ENCODE measurements at regions not wholly inside any gene's neighbourhood (a gene's known extent, or its start where the extent isn't known, plus 50 kb on each side); places are given as distances from the start of the nearest gene placed in this dataset.

- intact Hi-C loops (cut with micrococcal nuclease): loop anchor here (2.0 to 5.0 kb wide), 2 partner anchors 155 to 656 kb away; no protein-coding TSS in a partner anchor
- CTCF ChIA-PET: interaction anchor here (0.6 to 1.1 kb wide), 3 partner anchors 27 to 82 kb away, joined by 3 read pairs; no protein-coding TSS in a partner anchor
- no peaks in the 10 kb centered on the region for H3K36me3 Mint-ChIP-seq (ENCODE audit: low read depth)
- H3K4me1 Mint-ChIP-seq (ENCODE audit: low read depth): peaks cover 62% of the 10 kb centered on the region
- H3K4me3 Mint-ChIP-seq: peak overlapping the region; percentile 3
- no peaks in the 10 kb centered on the region for H3K27me3 Mint-ChIP-seq (ENCODE audit: low read depth)
- peak overlapping the region; percentile 75 for H3K27ac Mint-ChIP-seq
- peak; percentile 68 for DNase-seq
- no peaks in the 10 kb centered on the region for H3K9me3 Mint-ChIP-seq
Observed at GRCh38 chr1:234927971-234928640, 200.5 kb downstream of the TOMM20 start.

- H3K36me3 Mint-ChIP-seq (ENCODE audit: low read depth): no peaks in the 10 kb centered on the region
- H3K4me3 Mint-ChIP-seq: peak overlapping the region; percentile 39
- H3K9me3 Mint-ChIP-seq: no peaks in the 10 kb centered on the region
- H3K27ac Mint-ChIP-seq: peak overlapping the region; percentile 75
- CTCF ChIA-PET: interaction anchor here (1.0 to 2.0 kb wide), 4 partner anchors 81 to 326 kb away, joined by 3 to 7 read pairs (median 4); no protein-coding TSS in a partner anchor
- H3K27me3 Mint-ChIP-seq (ENCODE audit: low read depth): no peaks in the 10 kb centered on the region
- no peak for DNase-seq
- intact Hi-C loops (cut with micrococcal nuclease): loop anchor here (2.0 to 5.0 kb wide), 2 partner anchors 155 to 655 kb away; no protein-coding TSS in a partner anchor
- peaks cover 55% of the 10 kb centered on the region for H3K4me1 Mint-ChIP-seq (ENCODE audit: low read depth)
Observed at GRCh38 chr1:234927312-234927970, 201.2 kb downstream of the TOMM20 start.

- intact Hi-C loops (cut with micrococcal nuclease): loop anchor here (1.0 to 5.0 kb wide), 11 partner anchors 10 to 654 kb away; no protein-coding TSS in a partner anchor
- Mint-ChIP-seq H3K4me3 (peak overlapping the region; percentile 39), H3K27ac (peak overlapping the region; percentile 75), H3K27me3 (ENCODE audit: low read depth) (no peaks in the 10 kb centered on the region), H3K36me3 (ENCODE audit: low read depth) (no peaks in the 10 kb centered on the region), H3K9me3 (no peaks in the 10 kb centered on the region), H3K4me1 (ENCODE audit: low read depth) (peaks cover 51% of the 10 kb centered on the region)
- CTCF ChIA-PET: interaction anchor here (0.6 to 2.0 kb wide), 9 partner anchors 80 to 427 kb away, joined by 3 to 9 read pairs (median 4); no protein-coding TSS in a partner anchor
- peak; percentile 71 for DNase-seq
Observed at GRCh38 chr1:234926559-234927311, 201.9 kb downstream of the TOMM20 start.

- Mint-ChIP-seq H3K27me3 (ENCODE audit: low read depth) (no peaks in the 10 kb centered on the region), H3K4me3 (peak overlapping the region; percentile 39), H3K9me3 (no peaks in the 10 kb centered on the region), H3K36me3 (ENCODE audit: low read depth) (no peaks in the 10 kb centered on the region), H3K27ac (peak overlapping the region; percentile 75), H3K4me1 (ENCODE audit: low read depth) (peaks cover 50% of the 10 kb centered on the region)
- intact Hi-C loops (cut with micrococcal nuclease): loop anchor here (1.0 to 5.0 kb wide), 11 partner anchors 10 to 654 kb away; no protein-coding TSS in a partner anchor
- no peak for DNase-seq
- CTCF ChIA-PET: interaction anchor here (0.6 to 2.0 kb wide), 10 partner anchors 36 to 427 kb away, joined by 3 to 9 read pairs (median 4); no protein-coding TSS in a partner anchor
Observed at GRCh38 chr1:234926264-234926558, 202.4 kb downstream of the TOMM20 start.

GRCh38 chr1:234925440-234926263 lies 203.0 kb downstream of the TOMM20 start:
- Mint-ChIP-seq H3K36me3 (ENCODE audit: low read depth) (no peaks in the 10 kb centered on the region), H3K9me3 (no peaks in the 10 kb centered on the region), H3K4me3 (peak overlapping the region; percentile 39), H3K4me1 (ENCODE audit: low read depth) (peaks cover 50% of the 10 kb centered on the region), H3K27me3 (ENCODE audit: low read depth) (no peaks in the 10 kb centered on the region), H3K27ac (peak overlapping the region; percentile 75)
- peak; percentile 40 for DNase-seq
- CTCF ChIA-PET: interaction anchor here (0.6 to 2.0 kb wide), 8 partner anchors 37 to 325 kb away, joined by 3 to 9 read pairs (median 5); no protein-coding TSS in a partner anchor
- intact Hi-C loops (cut with micrococcal nuclease): loop anchor here (1.0 to 5.0 kb wide), 11 partner anchors 11 to 653 kb away; no protein-coding TSS in a partner anchor

- no peaks in the 10 kb centered on the region for H3K27me3 Mint-ChIP-seq (ENCODE audit: low read depth)
- no peak overlapping the region for H3K27ac Mint-ChIP-seq
- peaks cover 46% of the 10 kb centered on the region for H3K4me1 Mint-ChIP-seq (ENCODE audit: low read depth)
- no peak overlapping the region for H3K4me3 Mint-ChIP-seq
- CTCF ChIA-PET: interaction anchor here (0.6 to 1.7 kb wide), 2 partner anchors 82 to 312 kb away, joined by 3 to 6 read pairs; no protein-coding TSS in a partner anchor
- H3K9me3 Mint-ChIP-seq: no peaks in the 10 kb centered on the region
- H3K36me3 Mint-ChIP-seq (ENCODE audit: low read depth): no peaks in the 10 kb centered on the region
- DNase-seq: no peak
- intact Hi-C loops (cut with micrococcal nuclease): loop anchor here (5.0 kb wide), 1 partner anchor 652 kb away; no protein-coding TSS in a partner anchor
Observed at GRCh38 chr1:234924450-234925355, 203.9 kb downstream of the TOMM20 start.

GRCh38 chr1:234923626-234924025 lies 205.0 kb downstream of the TOMM20 start:
- H3K4me1 Mint-ChIP-seq (ENCODE audit: low read depth): peaks cover 36% of the 10 kb centered on the region
- no peaks in the 10 kb centered on the region for H3K36me3 Mint-ChIP-seq (ENCODE audit: low read depth)
- intact Hi-C loops (cut with micrococcal nuclease): no loop called here
- CTCF ChIA-PET: interaction anchor here (0.6 kb wide), 1 partner anchor 311 kb away, joined by 3 read pairs; no protein-coding TSS in a partner anchor
- H3K27ac Mint-ChIP-seq: no peak overlapping the region
- DNase-seq: no peak
- no peak overlapping the region for H3K4me3 Mint-ChIP-seq
- H3K9me3 Mint-ChIP-seq: no peaks in the 10 kb centered on the region
- H3K27me3 Mint-ChIP-seq (ENCODE audit: low read depth): no peaks in the 10 kb centered on the region

- H3K36me3 Mint-ChIP-seq (ENCODE audit: low read depth): no peaks in the 10 kb centered on the region
- H3K4me3 Mint-ChIP-seq: no peak overlapping the region
- no peaks in the 10 kb centered on the region for H3K27me3 Mint-ChIP-seq (ENCODE audit: low read depth)
- H3K9me3 Mint-ChIP-seq: no peaks in the 10 kb centered on the region
- CTCF ChIA-PET: no interaction called here
- no peak overlapping the region for H3K27ac Mint-ChIP-seq
- no peak for DNase-seq
- H3K4me1 Mint-ChIP-seq (ENCODE audit: low read depth): peaks cover 29% of the 10 kb centered on the region
- intact Hi-C loops (cut with micrococcal nuclease): no loop called here
Observed at GRCh38 chr1:234922987-234923386, 205.7 kb downstream of the TOMM20 start.

- H3K4me1 Mint-ChIP-seq (ENCODE audit: low read depth): peaks cover 14% of the 10 kb centered on the region
- intact Hi-C loops (cut with micrococcal nuclease): no loop called here
- no peak overlapping the region for H3K27ac Mint-ChIP-seq
- H3K9me3 Mint-ChIP-seq: no peaks in the 10 kb centered on the region
- H3K36me3 Mint-ChIP-seq (ENCODE audit: low read depth): no peaks in the 10 kb centered on the region
- no peaks in the 10 kb centered on the region for H3K27me3 Mint-ChIP-seq (ENCODE audit: low read depth)
- CTCF ChIA-PET: no interaction called here
- no peak overlapping the region for H3K4me3 Mint-ChIP-seq
- DNase-seq: no peak
Observed at GRCh38 chr1:234921266-234922062, 207.2 kb downstream of the TOMM20 start.

GRCh38 chr1:234920843-234921140 lies 207.8 kb downstream of the TOMM20 start:
- Mint-ChIP-seq H3K4me3 (no peak overlapping the region), H3K9me3 (no peaks in the 10 kb centered on the region), H3K4me1 (ENCODE audit: low read depth) (peaks cover 7% of the 10 kb centered on the region), H3K27me3 (ENCODE audit: low read depth) (no peaks in the 10 kb centered on the region), H3K36me3 (ENCODE audit: low read depth) (no peaks in the 10 kb centered on the region), H3K27ac (no peak overlapping the region)
- CTCF ChIA-PET: no interaction called here
- intact Hi-C loops (cut with micrococcal nuclease): no loop called here
- no peak for DNase-seq

All from activated naive CD4-positive, alpha-beta T cell treated with anti-CD3 and anti-CD28 coated beads for 36 hours (primary cell).